SK-N-SH treated with all-trans-retinoic acid at 6 μM for 48 hours (cell line): ENCODE measurements at regions not wholly inside any gene's neighbourhood (a gene's known extent, or its start where the extent isn't known, plus 50 kb on each side); places are given as distances from the start of the nearest gene placed in this dataset.

Experiments
- ARNTL ChIP-seq: fragments of 450-650 bp; formaldehyde crosslinking; IDR thresholded peaks from 2 replicates; pipeline ENCODE4 v1.5.0; 2020; ENCODE audit warnings: low read depth, mild to moderate bottlenecking, moderate library complexity, borderline replicate concordance
- BACH2 ChIP-seq: fragments of 250-450 bp; sonication (Bioruptor Pico); IDR thresholded peaks from 2 replicates; pipeline ENCODE4 v1.9.0; 2021; ENCODE audit warnings: mild to moderate bottlenecking, borderline replicate concordance
- CREB5 ChIP-seq: fragments of 250-450 bp; sonication (Bioruptor Pico); IDR thresholded peaks from 2 replicates; pipeline ENCODE4 v1.5.1; 2020; ENCODE audit warnings: low read depth, mild to moderate bottlenecking, moderate library complexity
- CSDC2 ChIP-seq: fragments of 250-450 bp; sonication (Bioruptor Pico); IDR thresholded peaks from 2 replicates; pipeline ENCODE4 v1.5.0; 2020; ENCODE audit warnings: mild to moderate bottlenecking, moderate library complexity
- CSRNP3 ChIP-seq: fragments of 250-450 bp; sonication (Bioruptor Pico); IDR thresholded peaks from 2 replicates; pipeline ENCODE4 v1.5.1; 2021; ENCODE audit warnings: mild to moderate bottlenecking, moderate library complexity
- ESRRG ChIP-seq: fragments of 250-450 bp; sonication (Bioruptor Pico); IDR thresholded peaks from 2 replicates; pipeline ENCODE4 v1.6.1; 2021; ENCODE audit warnings: mild to moderate bottlenecking
- OSR1 ChIP-seq: fragments of 250-450 bp; sonication (Bioruptor Pico); IDR thresholded peaks from 2 replicates; pipeline ENCODE4 v1.8.0; 2022; ENCODE audit warnings: moderate library complexity, mild to moderate bottlenecking, inconsistent platforms
- PATZ1 ChIP-seq: fragments of 250-450 bp; sonication (Bioruptor Pico); IDR thresholded peaks from 2 replicates; pipeline ENCODE4 v1.8.0; 2020; ENCODE audit warnings: mild to moderate bottlenecking, moderate library complexity, borderline replicate concordance
- RARB ChIP-seq: fragments of 250-450 bp; sonication (Bioruptor Pico); IDR thresholded peaks from 2 replicates; pipeline ENCODE4 v1.8.0; 2021; ENCODE audit warnings: mild to moderate bottlenecking, moderate library complexity
- ZFP3 ChIP-seq: fragments of 250-450 bp; sonication (Bioruptor Pico); IDR thresholded peaks from 2 replicates; pipeline ENCODE4 v1.5.0; 2020; ENCODE audit warnings: mild to moderate bottlenecking, moderate library complexity
- ZFP30 ChIP-seq: fragments of 450-650 bp; formaldehyde crosslinking; IDR thresholded peaks from 2 replicates; pipeline ENCODE4 v1.5.0; 2022; ENCODE audit warnings: mild to moderate bottlenecking, moderate library complexity
- ZNF565 ChIP-seq: fragments of 450-650 bp; formaldehyde crosslinking; conservative IDR thresholded peaks from 2 replicates; pipeline ENCODE4 v1.5.0; 2020; ENCODE audit warnings: low read depth, mild to moderate bottlenecking, moderate library complexity

GRCh38 chr13:22468824-22469223 lies 712.0 kb upstream of the SGCG start:
- TF ChIP-seq CSDC2 (no peak), ZFP3 (CRISPR knock-in tag) (no peak), OSR1 (CRISPR knock-in tag) (no peak), CSRNP3 (CRISPR knock-in tag) (no peak), ESRRG (CRISPR knock-in tag) (no peak), PATZ1 (CRISPR knock-in tag) (no peak), ZNF565 (no peak), ARNTL (CRISPR knock-in tag) (no peak), ZFP30 (CRISPR knock-in tag) (no peak), CREB5 (CRISPR knock-in tag) (no peak), BACH2 (no peak), RARB (CRISPR knock-in tag) (no peak)
